DND-41 (cell line): ENCODE measurements at regions not wholly inside any gene's neighbourhood (a gene's known extent, or its start where the extent isn't known, plus 50 kb on each side); places are given as distances from the start of the nearest gene placed in this dataset.

ENCODE experiments used
- ATAC-seq: fragments of 200-7000 bp; cut with Tn5 transposase; 3 replicates; pipeline ENCODE4 v1.9.1; 2021; ENCODE audit warnings: low read depth; ENCODE audit not compliant: insufficient read depth
- DNase-seq: peaks from one replicate; pipeline ENCODE4 v3.0.0-alpha.2; 2020
- H2AFZ ChIP-seq: 2 replicates; pipeline ENCODE4 v1.6.0; 2012; ENCODE audit warnings: low read depth, low read length
- H3K27ac ChIP-seq: 2 replicates; pipeline ENCODE4 v1.5.1; 2012; ENCODE audit warnings: low read length, inconsistent platforms
- H3K27me3 ChIP-seq: fragments of 200-600 bp; sonication (generic); 2 replicates; pipeline ENCODE4 v1.6.0; 2012; ENCODE audit warnings: low read length, mild to moderate bottlenecking, inconsistent platforms; ENCODE audit not compliant: insufficient read depth, poor library complexity
- H3K36me3 ChIP-seq: 2 replicates; pipeline ENCODE4 v1.5.1; 2012; ENCODE audit warnings: low read length, inconsistent platforms; ENCODE audit not compliant: insufficient read depth
- H3K4me1 ChIP-seq: 2 replicates; pipeline ENCODE4 v1.5.1; 2012; ENCODE audit warnings: mild to moderate bottlenecking, low read length; ENCODE audit not compliant: insufficient read depth
- H3K4me2 ChIP-seq: 2 replicates; pipeline ENCODE4 v1.6.0; 2012; ENCODE audit warnings: mild to moderate bottlenecking, moderate library complexity, low read length, inconsistent platforms; ENCODE audit not compliant: insufficient read depth
- H3K4me3 ChIP-seq, 2 experiments: fragments of 200-600 bp in 1 of 2; shearing (Covaris generic) in 1 of 2; 2 replicates each; pipeline ENCODE4 v1.5.1; 2012 to 2016; ENCODE audit warnings: inconsistent platforms in 2 of 2, low read length in 2 of 2, mild to moderate bottlenecking in 2 of 2, low read depth in 1 of 2, moderate library complexity in 1 of 2
- H3K79me2 ChIP-seq: 2 replicates; pipeline ENCODE4 v1.6.0; 2012; ENCODE audit warnings: low read length, inconsistent platforms; ENCODE audit not compliant: insufficient read depth
- H3K9ac ChIP-seq: 2 replicates; pipeline ENCODE4 v1.6.0; 2012; ENCODE audit warnings: low read depth, mild to moderate bottlenecking, inconsistent platforms, low read length, moderate library complexity
- H3K9me3 ChIP-seq: 2 replicates; pipeline ENCODE4 v1.5.1; 2012; ENCODE audit warnings: low read length, moderate library complexity, mild to moderate bottlenecking, inconsistent platforms; ENCODE audit not compliant: insufficient read depth, severe bottlenecking
- H4K20me1 ChIP-seq: 2 replicates; pipeline ENCODE4 v1.6.0; 2012; ENCODE audit warnings: low read length; ENCODE audit not compliant: insufficient read depth
- EZH2 ChIP-seq: IDR thresholded peaks from 3 replicates; pipeline ENCODE4 v1.6.1; 2012; ENCODE audit warnings: borderline replicate concordance, low read depth, mild to moderate bottlenecking, moderate library complexity, low read length, inconsistent platforms; ENCODE audit not compliant: severe bottlenecking
- TF ChIP-seq, protein P1 (sequence below): IDR thresholded peaks from 2 replicates; pipeline ENCODE4 v1.5.1; 2012; ENCODE audit warnings: borderline replicate concordance, low read length, moderate library complexity, mild to moderate bottlenecking; ENCODE audit not compliant: poor library complexity, severe bottlenecking; ENCODE audit errors: extremely low read depth

GRCh38 chr2:223282221-223282620, 230.2 kb downstream of the KCNE4 start:
- Histone ChIP-seq H3K27ac (no peak overlapping the region), H3K9ac (no peak overlapping the region), H3K4me1 (no peaks in the 10 kb centered on the region), H3K9me3 (peaks cover 8% of the 10 kb centered on the region), H3K79me2 (no peaks in the 10 kb centered on the region), H3K4me2 (no peak overlapping the region), H2AFZ (no peak overlapping the region), H4K20me1 (no peaks in the 10 kb centered on the region), H3K36me3 (no peaks in the 10 kb centered on the region), H3K4me3 (no peak overlapping the region), H3K27me3 (no peaks in the 10 kb centered on the region)
- no peak for DNase-seq
- ATAC-seq, result no peak
- TF ChIP-seq, protein P1, sequence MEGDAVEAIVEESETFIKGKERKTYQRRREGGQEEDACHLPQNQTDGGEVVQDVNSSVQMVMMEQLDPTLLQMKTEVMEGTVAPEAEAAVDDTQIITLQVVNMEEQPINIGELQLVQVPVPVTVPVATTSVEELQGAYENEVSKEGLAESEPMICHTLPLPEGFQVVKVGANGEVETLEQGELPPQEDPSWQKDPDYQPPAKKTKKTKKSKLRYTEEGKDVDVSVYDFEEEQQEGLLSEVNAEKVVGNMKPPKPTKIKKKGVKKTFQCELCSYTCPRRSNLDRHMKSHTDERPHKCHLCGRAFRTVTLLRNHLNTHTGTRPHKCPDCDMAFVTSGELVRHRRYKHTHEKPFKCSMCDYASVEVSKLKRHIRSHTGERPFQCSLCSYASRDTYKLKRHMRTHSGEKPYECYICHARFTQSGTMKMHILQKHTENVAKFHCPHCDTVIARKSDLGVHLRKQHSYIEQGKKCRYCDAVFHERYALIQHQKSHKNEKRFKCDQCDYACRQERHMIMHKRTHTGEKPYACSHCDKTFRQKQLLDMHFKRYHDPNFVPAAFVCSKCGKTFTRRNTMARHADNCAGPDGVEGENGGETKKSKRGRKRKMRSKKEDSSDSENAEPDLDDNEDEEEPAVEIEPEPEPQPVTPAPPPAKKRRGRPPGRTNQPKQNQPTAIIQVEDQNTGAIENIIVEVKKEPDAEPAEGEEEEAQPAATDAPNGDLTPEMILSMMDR, result no peak
- TF ChIP-seq EZH2, result no peak

DNA sequence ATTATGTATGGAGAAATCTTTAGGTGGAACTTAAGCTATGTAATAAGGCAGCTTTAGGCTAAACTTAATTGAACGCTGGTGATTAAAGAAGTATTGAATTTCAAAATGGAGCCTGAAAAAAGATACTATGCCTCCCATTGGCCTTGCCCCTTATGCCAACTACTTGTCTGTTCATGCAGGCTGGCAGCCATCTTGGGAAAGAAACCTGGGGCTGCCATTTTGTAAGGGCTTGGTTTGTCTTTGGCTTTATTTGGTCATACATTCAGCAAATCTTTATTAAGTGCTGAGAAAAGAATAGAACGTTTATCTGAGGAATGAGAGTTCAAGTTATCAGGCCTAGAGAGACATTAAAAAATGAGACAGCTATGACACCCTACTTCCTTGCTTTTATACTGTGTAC, 231.3 kb downstream of the KCNE4 start:
- TF ChIP-seq, protein P1, result no peak
- no peak for TF ChIP-seq EZH2
- H2AFZ ChIP-seq, result no peak overlapping the region

GRCh38 chr2:223283771-223284170, 231.8 kb downstream of the KCNE4 start:
- H3K4me3 ChIP-seq, result no peak overlapping the region
- no peak overlapping the region for H3K4me2 ChIP-seq
- no peak for TF ChIP-seq EZH2
- TF ChIP-seq, protein P1, result no peak
- no peak for ATAC-seq
- no peaks in the 10 kb centered on the region for H3K79me2 ChIP-seq
- H3K27me3 ChIP-seq, result no peaks in the 10 kb centered on the region
- H3K4me1 ChIP-seq, result no peaks in the 10 kb centered on the region
- no peak overlapping the region for H3K9ac ChIP-seq
- no peaks in the 10 kb centered on the region for H4K20me1 ChIP-seq
- H3K9me3 ChIP-seq, result peaks cover 8% of the 10 kb centered on the region
- no peak overlapping the region for H3K27ac ChIP-seq
- no peak for DNase-seq
- H3K36me3 ChIP-seq, result no peaks in the 10 kb centered on the region
- H2AFZ ChIP-seq, result no peak overlapping the region

More for the DNA sequence above, 231.3 kb downstream of the KCNE4 start:
- H3K4me2 ChIP-seq, result no peak overlapping the region
- H4K20me1 ChIP-seq, result no peaks in the 10 kb centered on the region
- no peak overlapping the region for H3K4me3 ChIP-seq
- no peaks in the 10 kb centered on the region for H3K27me3 ChIP-seq
- no peak overlapping the region for H3K27ac ChIP-seq
- no peaks in the 10 kb centered on the region for H3K36me3 ChIP-seq
- H3K9me3 ChIP-seq, result peaks cover 8% of the 10 kb centered on the region
- ATAC-seq, result no peak
- DNase-seq, result no peak
- no peak overlapping the region for H3K9ac ChIP-seq
- H3K79me2 ChIP-seq, result no peaks in the 10 kb centered on the region
- H3K4me1 ChIP-seq, result no peaks in the 10 kb centered on the region
